ENCODE measurements at regions not wholly inside any gene's neighbourhood (a gene's known extent, or its start where the extent isn't known, plus 50 kb on each side); places are given as distances from the start of the nearest gene placed in this dataset.

- no peak for TF ChIP-seq CTCF (IDR thresholded peaks at IDR 0.05)
- no peak for TF ChIP-seq POLR2A (IDR thresholded peaks at IDR 0.05)
These were observed 100.6 kb upstream of the FN1 start for GRCh38 chr2:215536510-215536909.
